HCT116 (cell line): ENCODE measurements at regions not wholly inside any gene's neighbourhood (a gene's known extent, or its start where the extent isn't known, plus 50 kb on each side); places are given as distances from the start of the nearest gene placed in this dataset.

Source experiments
- ATAC-seq: fragments of 200-7000 bp; cut with Tn5 transposase; 2 replicates; pipeline ENCODE4 v1.9.1; 2020; ENCODE audit warnings: mild to moderate bottlenecking, moderate library complexity
- BruUV-seq: library from RNA; stranded (reverse); fragments of 400-500 nt; replicated peaks from 2 replicates; lab custom pipeline; 2021; lab: Mats Ljungman, UMichigan
- CTCF ChIA-PET: fragments of 300-600 bp; sonication (Branson Sonifier 250); formaldehyde crosslinking; loops from one replicate; lab custom pipeline; 2021; ENCODE audit warnings: antibody characterized with exemption; lab: Charles Lee
- POLR2A ChIA-PET: fragments of 300-600, 350-600 bp; sonication (Branson Sonifier 250); formaldehyde crosslinking; loops from one replicate; lab custom pipeline; 2021; ENCODE audit warnings: antibody characterized with exemption; lab: Charles Lee
- RAD21 ChIA-PET, 2 experiments: fragments of 300-600 bp; sonication (Branson Sonifier 250); formaldehyde crosslinking; loops; one replicate each; lab custom pipeline; 2023; ENCODE audit warnings: low total read pairs in 2 of 2; ENCODE audit not compliant: uncharacterized antibody in 2 of 2, unreplicated experiment in 2 of 2, low non-redundant PET in 1 of 2; lab: Charles Lee
- DNase-seq: peaks from one replicate; pipeline ENCODE4 v3.0.0-alpha.2; 2010; ENCODE audit warnings: low read depth, low spot score
- H2AFZ ChIP-seq: fragments of 200-600 bp; shearing (Covaris generic), sonication (generic); 2 replicates; pipeline ENCODE4 v1.6.1; 2017; ENCODE audit warnings: low read depth, mixed run types, mixed read lengths, antibody characterized with exemption, low read length; ENCODE audit not compliant: poor library complexity, severe bottlenecking
- H3K27ac ChIP-seq: 2 replicates; pipeline ENCODE4 v1.5.1; 2012; ENCODE audit warnings: low read depth, low read length
- H3K27me3 ChIP-seq: fragments of 200-600 bp; sonication (generic); 2 replicates; pipeline ENCODE4 v1.6.1; 2016; ENCODE audit warnings: mixed run types, low read length, mixed read lengths; ENCODE audit not compliant: insufficient read depth
- H3K36me3 ChIP-seq, 2 experiments: fragments of 200-500 bp in 1 of 2; fragments of 200-600 bp in 1 of 2; sonication (Bioruptor generic) in 1 of 2; sonication (generic) in 1 of 2; 2 replicates each; pipeline versions ENCODE4 v1.5.1 to v1.6.1; 2014 to 2016; ENCODE audit warnings: low read length in 2 of 2, inconsistent platforms in 1 of 2, mixed read lengths in 1 of 2, mixed run types in 1 of 2; ENCODE audit not compliant: insufficient read depth in 2 of 2, control insufficient read depth in 1 of 2
- H3K4me1 ChIP-seq, 2 experiments: fragments of 200-600 bp in 1 of 2; sonication (generic) in 1 of 2; 2 replicates each; pipeline versions ENCODE4 v1.5.1 to v1.6.1; 2012 to 2017; ENCODE audit warnings: low read length in 2 of 2, inconsistent platforms in 1 of 2, mild to moderate bottlenecking in 1 of 2, mixed read lengths in 1 of 2, mixed run types in 1 of 2, moderate library complexity in 1 of 2; ENCODE audit not compliant: insufficient read depth in 2 of 2, control insufficient read depth in 1 of 2
- H3K4me2 ChIP-seq: fragments of 200-600 bp; sonication (generic); 2 replicates; pipeline ENCODE4 v1.6.1; 2017; ENCODE audit warnings: mixed run types, low read length, mixed read lengths
- H3K4me3 ChIP-seq, 2 experiments: fragments of 200-600 bp in 1 of 2; sonication (generic) in 1 of 2; replicated peaks in 1 of 2; 2 replicates each; pipeline ENCODE4 v1.5.1; 2011 to 2016; ENCODE audit warnings: low read length in 2 of 2, control low read depth in 1 of 2, low read depth in 1 of 2, mild to moderate bottlenecking in 1 of 2, mixed read lengths in 1 of 2, mixed run types in 1 of 2
- H3K79me2 ChIP-seq: fragments of 200-600 bp; sonication (generic); 2 replicates; pipeline ENCODE4 v1.6.1; 2017; ENCODE audit warnings: mild to moderate bottlenecking, mixed run types, low read length, moderate library complexity, mixed read lengths; ENCODE audit not compliant: insufficient read depth
- H3K9ac ChIP-seq: fragments of 200-600 bp; sonication (generic); 2 replicates; pipeline ENCODE4 v1.6.1; 2016; ENCODE audit warnings: low read length, mixed read lengths
- H3K9me2 ChIP-seq: fragments of 200-600 bp; sonication (generic), shearing (Covaris generic); 2 replicates; pipeline ENCODE4 v1.6.1; 2017; ENCODE audit warnings: mixed run types, mild to moderate bottlenecking, moderate library complexity; ENCODE audit not compliant: insufficient read depth
- H3K9me3 ChIP-seq, 2 experiments: fragments of 200-500 bp in 1 of 2; fragments of 200-600 bp in 1 of 2; sonication (Bioruptor generic) in 1 of 2; sonication (generic) in 1 of 2; 2 replicates each; pipeline ENCODE4 v1.6.1; 2014 to 2017; ENCODE audit warnings: low read length in 2 of 2, mixed read lengths in 2 of 2, inconsistent platforms in 1 of 2, low read depth in 1 of 2, mild to moderate bottlenecking in 1 of 2, mixed run types in 1 of 2, moderate library complexity in 1 of 2; ENCODE audit not compliant: control insufficient read depth in 1 of 2, insufficient read depth in 1 of 2
- H4K20me1 ChIP-seq: fragments of 200-600 bp; sonication (generic), shearing (Covaris generic); 2 replicates; pipeline ENCODE4 v1.6.1; 2017; ENCODE audit warnings: mixed run types, mild to moderate bottlenecking, moderate library complexity; ENCODE audit not compliant: insufficient read depth
- CBX3 ChIP-seq: IDR thresholded peaks from 2 replicates; pipeline ENCODE4 v1.6.1; 2012; ENCODE audit warnings: low read depth
- ELF1 ChIP-seq: IDR thresholded peaks from 2 replicates; pipeline ENCODE4 v1.6.1; 2012; ENCODE audit warnings: low read depth, borderline replicate concordance
- EZH2 ChIP-seq: fragments of 200-600 bp; sonication (generic); IDR thresholded peaks from 2 replicates; pipeline ENCODE4 v1.6.1; 2017; ENCODE audit warnings: antibody characterized with exemption, mixed run types
- JUND ChIP-seq: IDR thresholded peaks from 2 replicates; pipeline ENCODE4 v1.6.1; 2012
- POLR2AphosphoS5 ChIP-seq: IDR thresholded peaks from 2 replicates; pipeline ENCODE4 v1.6.1; 2011; ENCODE audit warnings: mild to moderate bottlenecking, low read depth, low read length, moderate library complexity
- SIN3A ChIP-seq: IDR thresholded peaks from 2 replicates; pipeline ENCODE4 v1.6.1; 2012; ENCODE audit warnings: low read depth
- SP1 ChIP-seq: IDR thresholded peaks from 2 replicates; pipeline ENCODE4 v1.6.1; 2012; ENCODE audit warnings: low read depth
- YY1 ChIP-seq: IDR thresholded peaks from 2 replicates; pipeline ENCODE4 v1.6.1; 2011; ENCODE audit warnings: low read length, low read depth, moderate library complexity, mild to moderate bottlenecking; ENCODE audit not compliant: insufficient replicate concordance; ENCODE audit errors: extremely low read depth
- ZFX ChIP-seq: fragments of 450-650 bp; IDR thresholded peaks from 2 replicates; pipeline ENCODE4 v1.6.1; 2017
- ZNF274 ChIP-seq: fragments of 200-500 bp; sonication (Bioruptor generic); IDR thresholded peaks from 2 replicates; pipeline ENCODE4 v1.6.1; 2014; ENCODE audit warnings: mild to moderate bottlenecking, low read depth, low read length, inconsistent platforms
- intact Hi-C: fragments of 100-400 bp; cut with micrococcal nuclease; formaldehyde crosslinking; loops from 2 replicates; pipeline ENCODE4 v1.10.0; 2022
- TF ChIP-seq, protein P1 (sequence below): IDR thresholded peaks from 2 replicates; pipeline ENCODE4 v1.6.1; 2012
- TF ChIP-seq, protein P2 (sequence below): IDR thresholded peaks from 2 replicates; pipeline ENCODE4 v1.6.1; 2011; ENCODE audit warnings: mild to moderate bottlenecking, low read length, moderate library complexity; ENCODE audit not compliant: insufficient replicate concordance; ENCODE audit errors: extremely low read depth
- TF ChIP-seq, protein P3 (sequence below): IDR thresholded peaks from 2 replicates; pipeline ENCODE4 v1.6.1; 2012
- TF ChIP-seq, protein P4 (sequence below): IDR thresholded peaks from 2 replicates; pipeline ENCODE4 v1.6.1; 2012; ENCODE audit warnings: low read depth

DNA sequence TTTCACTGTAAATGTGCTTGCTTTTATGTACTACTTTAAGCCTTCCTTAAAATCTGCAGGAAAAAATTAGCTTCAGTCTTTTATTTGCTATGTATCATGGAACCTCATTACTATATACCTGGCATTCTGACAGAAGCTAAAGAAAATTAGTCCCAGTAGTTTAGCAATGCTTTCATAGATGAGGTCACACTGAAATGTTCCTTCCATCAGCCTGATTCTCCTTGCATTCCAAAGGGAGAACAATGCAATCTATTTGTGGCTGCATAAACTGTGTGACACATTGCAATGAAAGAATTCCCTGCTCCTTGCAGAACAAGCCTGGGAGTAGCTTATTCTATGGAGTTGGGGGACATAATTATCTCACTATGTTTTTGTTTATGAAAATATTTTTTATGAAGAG, 691.5 kb upstream of the ARPP21 start:
- peaks cover 7 to 19% of the 10 kb centered on the region in 2 experiments; a peak in 2 of 4 replicates for H3K9me3 ChIP-seq
- no peaks in the 10 kb centered on the region for H3K79me2 ChIP-seq
- intact Hi-C loops = no loop called here
- POLR2A ChIA-PET = no interaction called here
- H3K4me3 ChIP-seq = no peak overlapping the region
- RAD21 ChIA-PET = no interaction called here
- ATAC-seq (no peak), DNase-seq (no peak)
- H3K9me2 ChIP-seq = no peaks in the 10 kb centered on the region
- no peaks in the 10 kb centered on the region for H3K36me3 ChIP-seq
- H4K20me1 ChIP-seq = no peaks in the 10 kb centered on the region
- no peaks in the 10 kb centered on the region for H3K4me1 ChIP-seq
- H3K9ac ChIP-seq = no peak overlapping the region
- no peak overlapping the region for H3K4me2 ChIP-seq
- no peak overlapping the region for H2AFZ ChIP-seq
- CTCF ChIA-PET = no interaction called here
- H3K27ac ChIP-seq = no peak overlapping the region
- no peaks in the 10 kb centered on the region for H3K27me3 ChIP-seq
- TF ChIP-seq ZNF274 (no peak), SP1 (no peak)
- no TSS peak for BruUV-seq

DNA sequence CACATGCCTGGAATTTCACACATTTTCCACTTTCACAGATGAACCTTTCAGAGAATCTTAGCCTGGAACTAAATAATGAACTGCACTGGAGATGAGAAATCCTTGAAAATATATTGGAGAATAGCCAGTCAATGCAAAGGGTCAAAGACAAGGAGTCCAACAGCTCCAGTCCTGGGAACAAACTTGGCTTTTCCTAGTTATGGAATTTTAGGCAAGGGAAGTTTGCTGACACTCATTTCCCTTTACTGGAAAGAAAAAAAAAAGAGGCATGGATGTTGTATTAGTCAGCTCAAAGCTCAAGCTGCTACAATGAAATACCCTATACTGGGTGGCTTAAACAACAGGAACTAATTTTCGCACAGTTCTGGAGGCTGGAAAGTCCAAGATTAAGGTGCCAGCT, 690.8 kb upstream of the ARPP21 start:
- Histone ChIP-seq H2AFZ (no peak overlapping the region), H3K4me2 (no peak overlapping the region), H3K27ac (no peak overlapping the region), H3K36me3 (no peaks in the 10 kb centered on the region), H3K4me3 (no peak overlapping the region), H3K27me3 (no peaks in the 10 kb centered on the region), H4K20me1 (no peaks in the 10 kb centered on the region), H3K4me1 (no peaks in the 10 kb centered on the region), H3K9me3 (peaks cover 7 to 19% of the 10 kb centered on the region in 2 experiments; a peak in 2 of 4 replicates), H3K9ac (no peak overlapping the region), H3K9me2 (no peaks in the 10 kb centered on the region), H3K79me2 (no peaks in the 10 kb centered on the region)
- CTCF ChIA-PET = no interaction called here
- DNase-seq (no peak), ATAC-seq (no peak)
- POLR2A ChIA-PET = no interaction called here
- RAD21 ChIA-PET = no interaction called here
- no TSS peak for BruUV-seq
- intact Hi-C loops = no loop called here
- TF ChIP-seq, protein P1, sequence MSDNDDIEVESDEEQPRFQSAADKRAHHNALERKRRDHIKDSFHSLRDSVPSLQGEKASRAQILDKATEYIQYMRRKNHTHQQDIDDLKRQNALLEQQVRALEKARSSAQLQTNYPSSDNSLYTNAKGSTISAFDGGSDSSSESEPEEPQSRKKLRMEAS = no peak
- TF ChIP-seq, protein P2, sequence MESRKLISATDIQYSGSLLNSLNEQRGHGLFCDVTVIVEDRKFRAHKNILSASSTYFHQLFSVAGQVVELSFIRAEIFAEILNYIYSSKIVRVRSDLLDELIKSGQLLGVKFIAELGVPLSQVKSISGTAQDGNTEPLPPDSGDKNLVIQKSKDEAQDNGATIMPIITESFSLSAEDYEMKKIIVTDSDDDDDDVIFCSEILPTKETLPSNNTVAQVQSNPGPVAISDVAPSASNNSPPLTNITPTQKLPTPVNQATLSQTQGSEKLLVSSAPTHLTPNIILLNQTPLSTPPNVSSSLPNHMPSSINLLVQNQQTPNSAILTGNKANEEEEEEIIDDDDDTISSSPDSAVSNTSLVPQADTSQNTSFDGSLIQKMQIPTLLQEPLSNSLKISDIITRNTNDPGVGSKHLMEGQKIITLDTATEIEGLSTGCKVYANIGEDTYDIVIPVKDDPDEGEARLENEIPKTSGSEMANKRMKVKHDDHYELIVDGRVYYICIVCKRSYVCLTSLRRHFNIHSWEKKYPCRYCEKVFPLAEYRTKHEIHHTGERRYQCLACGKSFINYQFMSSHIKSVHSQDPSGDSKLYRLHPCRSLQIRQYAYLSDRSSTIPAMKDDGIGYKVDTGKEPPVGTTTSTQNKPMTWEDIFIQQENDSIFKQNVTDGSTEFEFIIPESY = no peak
- TF ChIP-seq ZFX = no peak
- TF ChIP-seq CBX3 = no peak
- no peak for TF ChIP-seq ELF1
- TF ChIP-seq EZH2 = no peak
- TF ChIP-seq, protein P3, sequence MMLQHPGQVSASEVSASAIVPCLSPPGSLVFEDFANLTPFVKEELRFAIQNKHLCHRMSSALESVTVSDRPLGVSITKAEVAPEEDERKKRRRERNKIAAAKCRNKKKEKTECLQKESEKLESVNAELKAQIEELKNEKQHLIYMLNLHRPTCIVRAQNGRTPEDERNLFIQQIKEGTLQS = no peak
- TF ChIP-seq JUND = no peak
- no peak for TF ChIP-seq YY1
- TF ChIP-seq, protein P4, sequence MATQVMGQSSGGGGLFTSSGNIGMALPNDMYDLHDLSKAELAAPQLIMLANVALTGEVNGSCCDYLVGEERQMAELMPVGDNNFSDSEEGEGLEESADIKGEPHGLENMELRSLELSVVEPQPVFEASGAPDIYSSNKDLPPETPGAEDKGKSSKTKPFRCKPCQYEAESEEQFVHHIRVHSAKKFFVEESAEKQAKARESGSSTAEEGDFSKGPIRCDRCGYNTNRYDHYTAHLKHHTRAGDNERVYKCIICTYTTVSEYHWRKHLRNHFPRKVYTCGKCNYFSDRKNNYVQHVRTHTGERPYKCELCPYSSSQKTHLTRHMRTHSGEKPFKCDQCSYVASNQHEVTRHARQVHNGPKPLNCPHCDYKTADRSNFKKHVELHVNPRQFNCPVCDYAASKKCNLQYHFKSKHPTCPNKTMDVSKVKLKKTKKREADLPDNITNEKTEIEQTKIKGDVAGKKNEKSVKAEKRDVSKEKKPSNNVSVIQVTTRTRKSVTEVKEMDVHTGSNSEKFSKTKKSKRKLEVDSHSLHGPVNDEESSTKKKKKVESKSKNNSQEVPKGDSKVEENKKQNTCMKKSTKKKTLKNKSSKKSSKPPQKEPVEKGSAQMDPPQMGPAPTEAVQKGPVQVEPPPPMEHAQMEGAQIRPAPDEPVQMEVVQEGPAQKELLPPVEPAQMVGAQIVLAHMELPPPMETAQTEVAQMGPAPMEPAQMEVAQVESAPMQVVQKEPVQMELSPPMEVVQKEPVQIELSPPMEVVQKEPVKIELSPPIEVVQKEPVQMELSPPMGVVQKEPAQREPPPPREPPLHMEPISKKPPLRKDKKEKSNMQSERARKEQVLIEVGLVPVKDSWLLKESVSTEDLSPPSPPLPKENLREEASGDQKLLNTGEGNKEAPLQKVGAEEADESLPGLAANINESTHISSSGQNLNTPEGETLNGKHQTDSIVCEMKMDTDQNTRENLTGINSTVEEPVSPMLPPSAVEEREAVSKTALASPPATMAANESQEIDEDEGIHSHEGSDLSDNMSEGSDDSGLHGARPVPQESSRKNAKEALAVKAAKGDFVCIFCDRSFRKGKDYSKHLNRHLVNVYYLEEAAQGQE = no peak
- no peak for TF ChIP-seq POLR2AphosphoS5
- no peak for TF ChIP-seq SIN3A
